HepG2 (cell line): ENCODE measurements at regions not wholly inside any gene's neighbourhood (a gene's known extent, or its start where the extent isn't known, plus 50 kb on each side); places are given as distances from the start of the nearest gene placed in this dataset.

Source experiments
- ATAC-seq: fragments of 200-7000 bp; cut with Tn5 transposase; 3 replicates; pipeline ENCODE4 v1.9.1; 2020; ENCODE audit warnings: mild to moderate bottlenecking, moderate library complexity
- BruUV-seq: library from RNA; stranded (reverse); fragments of 400-500 nt; replicated peaks from 2 replicates; lab custom pipeline; 2021; lab: Mats Ljungman, UMichigan
- CTCF ChIA-PET: fragments of 300-600 bp; formaldehyde crosslinking; extraction: SDS; loops from one replicate; lab custom pipeline; 2021; ENCODE audit warnings: low total read pairs, inconsistent platforms, low intra/inter-chr PET ratio; lab: Yijun Ruan, JAX
- POLR2A ChIA-PET: fragments of 350-600 bp; sonication (Branson Sonifier 250); formaldehyde crosslinking; loops from one replicate; lab custom pipeline; 2020; ENCODE audit warnings: antibody characterized with exemption, inconsistent platforms; lab: Yijun Ruan, JAX
- DNase-seq: peaks from one replicate; pipeline ENCODE4 v3.0.0-alpha.2; 2015; ENCODE audit warnings: low spot score
- FAIRE-seq: peaks from 3 replicates; lab custom pipeline; 2011; peaks lifted over from hg19 to GRCh38; lab: Jason Lieb, UNC
- H2AFZ ChIP-seq: one replicate; pipeline ENCODE4 v1.6.1; 2011; ENCODE audit warnings: low read length, inconsistent platforms
- H3K27ac ChIP-seq: fragments of 300-600 bp; 3 replicates; pipeline ENCODE4 v1.8.0; 2011; ENCODE audit warnings: mixed run types, mild to moderate bottlenecking, mixed read lengths, low read length, inconsistent platforms; ENCODE audit not compliant: insufficient read depth; ENCODE audit errors: extremely low read length
- H3K27me3 ChIP-seq, 2 experiments: fragments of 200-600 bp in 1 of 2; 2 replicates in 1 of 2; 3 replicates in 1 of 2; pipeline versions ENCODE4 v1.6.0 to v1.8.0; 2011; ENCODE audit warnings: low read length in 2 of 2, mild to moderate bottlenecking in 2 of 2, moderate library complexity in 2 of 2, inconsistent platforms in 1 of 2; ENCODE audit not compliant: insufficient read depth in 2 of 2, control insufficient read depth in 1 of 2
- H3K36me3 ChIP-seq, 2 experiments: fragments of 200-600 bp in 1 of 2; replicated peaks in 1 of 2; 2 replicates in 1 of 2; 3 replicates in 1 of 2; pipeline versions ENCODE4 v1.5.1 to v1.8.0; 2011; ENCODE audit warnings: low read length in 2 of 2, inconsistent platforms in 1 of 2; ENCODE audit not compliant: insufficient read depth in 2 of 2, control insufficient read depth in 1 of 2
- H3K4me1 ChIP-seq: 2 replicates; pipeline ENCODE4 v1.5.1; 2012; ENCODE audit warnings: low read length, inconsistent platforms; ENCODE audit not compliant: insufficient read depth
- H3K4me2 ChIP-seq: 2 replicates; pipeline ENCODE4 v1.6.0; 2011; ENCODE audit warnings: low read depth, low read length, inconsistent platforms
- H3K4me3 ChIP-seq, 3 experiments: fragments of 200-600 bp in 1 of 3; sonication (generic), shearing (Covaris generic) in 1 of 3; replicated peaks in 1 of 3; 2 replicates each; pipeline ENCODE4 v1.5.1; 2011 to 2016; ENCODE audit warnings: low read length in 3 of 3, inconsistent platforms in 2 of 3, low read depth in 2 of 3, mild to moderate bottlenecking in 2 of 3, control low read depth in 1 of 3, mixed read lengths in 1 of 3; ENCODE audit not compliant: insufficient read depth in 1 of 3
- H3K79me2 ChIP-seq: one replicate; pipeline ENCODE4 v1.6.1; 2011; ENCODE audit warnings: low read length, inconsistent platforms; ENCODE audit not compliant: insufficient read depth
- H3K9ac ChIP-seq: 2 replicates; pipeline ENCODE4 v1.6.0; 2011; ENCODE audit warnings: mild to moderate bottlenecking, low read depth, low read length, inconsistent platforms; ENCODE audit not compliant: insufficient read depth
- H3K9me3 ChIP-seq: 2 replicates; pipeline ENCODE4 v1.5.1; 2012; ENCODE audit warnings: mild to moderate bottlenecking, low read length
- H4K20me1 ChIP-seq: 2 replicates; pipeline ENCODE4 v1.6.0; 2011; ENCODE audit warnings: inconsistent platforms, mild to moderate bottlenecking, low read length, moderate library complexity; ENCODE audit not compliant: insufficient read depth
- AGO2 ChIP-seq: fragments of 200-400 bp; formaldehyde crosslinking; optimal IDR thresholded peaks from 2 replicates; pipeline ENCODE3; 2017; ENCODE audit warnings: mild to moderate bottlenecking, low read depth, low read length, moderate library complexity
- IKZF4 ChIP-seq: sonication (generic); formaldehyde crosslinking; IDR thresholded peaks from 2 replicates; pipeline ENCODE4 v1.5.1; 2020; ENCODE audit warnings: borderline replicate concordance, mild to moderate bottlenecking, low read depth, missing genetic modification reagents; ENCODE audit errors: not compliant biosample characterization
- ISX ChIP-seq: sonication (generic); formaldehyde crosslinking; conservative IDR thresholded peaks from 2 replicates; pipeline ENCODE4 v1.5.0; 2020; ENCODE audit warnings: missing genetic modification reagents
- NFKB2 ChIP-seq: sonication (generic); formaldehyde crosslinking; IDR thresholded peaks from 2 replicates; pipeline ENCODE4 v1.4.0; 2020; ENCODE audit warnings: missing genetic modification reagents, borderline replicate concordance
- PHF8 ChIP-seq: sonication (generic); formaldehyde crosslinking; IDR thresholded peaks from 2 replicates; pipeline ENCODE4 v1.5.0; 2020; ENCODE audit warnings: missing genetic modification reagents
- RFX5 ChIP-seq: IDR thresholded peaks from 2 replicates; pipeline ENCODE4 v1.6.1; 2011; ENCODE audit warnings: low read depth, low read length, improper control_type of control experiment
- SMARCE1 ChIP-seq: fragments of 450-650 bp; IDR thresholded peaks from 2 replicates; pipeline ENCODE4 v1.6.1; 2017; ENCODE audit warnings: borderline replicate concordance
- TGIF2 ChIP-seq: IDR thresholded peaks from 2 replicates; pipeline ENCODE4 v1.6.1; 2016; ENCODE audit warnings: control low read depth, missing compliant biosample characterization
- ZNF382 ChIP-seq: sonication (generic); formaldehyde crosslinking; IDR thresholded peaks from 2 replicates; pipeline ENCODE4 v1.5.0; 2020; ENCODE audit warnings: missing genetic modification reagents, mild to moderate bottlenecking, borderline replicate concordance
- WGBS: methylation state at CpG from one replicate; pipeline ENCODE4 v1.1.6; 2017; ENCODE audit warnings: low lambda C conversion rate; 5-methylcytosine and 5-hydroxymethylcytosine counted together
- in situ Hi-C: cut with HindIII; loops from 2 replicates; pipeline ENCODE4 v1.10.0; 2017; ENCODE audit warnings: low pct_unique_long_range_greater_than_20kb; ENCODE audit not compliant: extremely low pct_ligation_motif_present
- intact Hi-C: fragments of 100-400 bp; cut with micrococcal nuclease; formaldehyde crosslinking; loops from one replicate; pipeline ENCODE4 v1.10.0; 2022; ENCODE audit not compliant: unreplicated experiment
- TF ChIP-seq, protein P1 (sequence below): sonication (generic); formaldehyde crosslinking; IDR thresholded peaks from 2 replicates; pipeline ENCODE4 v1.5.0; 2020; ENCODE audit warnings: mild to moderate bottlenecking, missing genetic modification reagents
- TF ChIP-seq, protein P2 (sequence below): IDR thresholded peaks from 2 replicates; pipeline ENCODE4 v1.6.1; 2016
- TF ChIP-seq, protein P3 (sequence below): sonication (generic); formaldehyde crosslinking; conservative IDR thresholded peaks from 2 replicates; pipeline ENCODE4 v1.5.0; 2020; ENCODE audit warnings: missing genetic modification reagents
- TF ChIP-seq, protein P4 (sequence below): sonication (generic); formaldehyde crosslinking; IDR thresholded peaks from 2 replicates; pipeline ENCODE4 v1.8.1; 2022; ENCODE audit warnings: mild to moderate bottlenecking, missing genetic modification reagents

DNA sequence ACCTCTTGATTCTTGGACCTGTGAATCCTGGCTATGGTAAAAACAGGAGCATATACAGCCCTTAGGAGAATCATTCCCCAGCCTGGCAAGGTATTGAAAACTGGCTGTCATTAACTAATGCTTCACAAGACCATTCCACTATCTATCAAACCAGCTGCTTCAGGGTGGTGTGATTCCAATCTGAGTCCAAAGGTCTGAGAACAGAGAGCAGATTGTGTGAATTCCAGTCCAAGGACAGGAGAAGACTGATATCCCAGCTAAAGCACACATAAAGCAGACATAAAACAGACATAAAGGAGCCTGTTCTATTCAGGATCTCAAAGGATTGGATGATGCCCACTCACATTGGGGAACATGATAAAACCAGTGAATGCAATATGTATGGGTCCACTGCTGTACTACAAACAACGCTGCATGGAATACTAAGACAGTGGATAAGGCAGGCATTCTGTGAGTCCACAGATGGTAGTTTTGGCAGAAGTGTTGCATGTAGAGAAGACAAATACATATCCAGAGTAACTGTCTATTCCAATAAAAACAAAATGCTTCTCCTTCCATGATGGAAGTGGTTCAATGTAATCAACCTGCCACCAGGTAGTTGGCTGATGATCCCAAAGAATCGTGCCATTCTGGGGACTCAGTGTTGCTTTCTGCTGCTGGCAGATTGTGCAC, 363.9 kb downstream of the KCNJ3 start:
- Histone ChIP-seq H3K9me3 (peaks cover 38% of the 10 kb centered on the region), H3K27ac (no peak overlapping the region), H3K79me2 (no peaks in the 10 kb centered on the region), H4K20me1 (no peaks in the 10 kb centered on the region), H2AFZ (no peak overlapping the region), H3K4me1 (no peaks in the 10 kb centered on the region), H3K4me3 (no peak overlapping the region), H3K27me3 (no peaks in the 10 kb centered on the region), H3K4me2 (no peak overlapping the region), H3K36me3 (no peaks in the 10 kb centered on the region), H3K9ac (no peak overlapping the region)
- no peak for TF ChIP-seq PHF8 (CRISPR knock-in tag)
- TF ChIP-seq, protein P1, sequence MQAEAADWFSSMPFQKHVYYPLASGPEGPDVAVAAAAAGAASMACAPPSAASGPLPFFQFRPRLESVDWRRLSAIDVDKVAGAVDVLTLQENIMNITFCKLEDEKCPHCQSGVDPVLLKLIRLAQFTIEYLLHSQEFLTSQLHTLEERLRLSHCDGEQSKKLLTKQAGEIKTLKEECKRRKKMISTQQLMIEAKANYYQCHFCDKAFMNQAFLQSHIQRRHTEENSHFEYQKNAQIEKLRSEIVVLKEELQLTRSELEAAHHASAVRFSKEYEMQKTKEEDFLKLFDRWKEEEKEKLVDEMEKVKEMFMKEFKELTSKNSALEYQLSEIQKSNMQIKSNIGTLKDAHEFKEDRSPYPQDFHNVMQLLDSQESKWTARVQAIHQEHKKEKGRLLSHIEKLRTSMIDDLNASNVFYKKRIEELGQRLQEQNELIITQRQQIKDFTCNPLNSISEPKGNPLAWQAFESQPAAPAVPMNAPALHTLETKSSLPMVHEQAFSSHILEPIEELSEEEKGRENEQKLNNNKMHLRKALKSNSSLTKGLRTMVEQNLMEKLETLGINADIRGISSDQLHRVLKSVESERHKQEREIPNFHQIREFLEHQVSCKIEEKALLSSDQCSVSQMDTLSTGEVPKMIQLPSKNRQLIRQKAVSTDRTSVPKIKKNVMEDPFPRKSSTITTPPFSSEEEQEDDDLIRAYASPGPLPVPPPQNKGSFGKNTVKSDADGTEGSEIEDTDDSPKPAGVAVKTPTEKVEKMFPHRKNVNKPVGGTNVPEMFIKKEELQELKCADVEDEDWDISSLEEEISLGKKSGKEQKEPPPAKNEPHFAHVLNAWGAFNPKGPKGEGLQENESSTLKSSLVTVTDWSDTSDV = no peak
- TF ChIP-seq, protein P2, sequence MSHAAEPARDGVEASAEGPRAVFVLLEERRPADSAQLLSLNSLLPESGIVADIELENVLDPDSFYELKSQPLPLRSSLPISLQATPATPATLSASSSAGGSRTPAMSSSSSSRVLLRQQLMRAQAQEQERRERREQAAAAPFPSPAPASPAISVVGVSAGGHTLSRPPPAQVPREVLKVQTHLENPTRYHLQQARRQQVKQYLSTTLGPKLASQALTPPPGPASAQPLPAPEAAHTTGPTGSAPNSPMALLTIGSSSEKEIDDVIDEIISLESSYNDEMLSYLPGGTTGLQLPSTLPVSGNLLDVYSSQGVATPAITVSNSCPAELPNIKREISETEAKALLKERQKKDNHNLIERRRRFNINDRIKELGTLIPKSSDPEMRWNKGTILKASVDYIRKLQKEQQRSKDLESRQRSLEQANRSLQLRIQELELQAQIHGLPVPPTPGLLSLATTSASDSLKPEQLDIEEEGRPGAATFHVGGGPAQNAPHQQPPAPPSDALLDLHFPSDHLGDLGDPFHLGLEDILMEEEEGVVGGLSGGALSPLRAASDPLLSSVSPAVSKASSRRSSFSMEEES (CRISPR knock-in tag) = no peak
- TF ChIP-seq, protein P3, sequence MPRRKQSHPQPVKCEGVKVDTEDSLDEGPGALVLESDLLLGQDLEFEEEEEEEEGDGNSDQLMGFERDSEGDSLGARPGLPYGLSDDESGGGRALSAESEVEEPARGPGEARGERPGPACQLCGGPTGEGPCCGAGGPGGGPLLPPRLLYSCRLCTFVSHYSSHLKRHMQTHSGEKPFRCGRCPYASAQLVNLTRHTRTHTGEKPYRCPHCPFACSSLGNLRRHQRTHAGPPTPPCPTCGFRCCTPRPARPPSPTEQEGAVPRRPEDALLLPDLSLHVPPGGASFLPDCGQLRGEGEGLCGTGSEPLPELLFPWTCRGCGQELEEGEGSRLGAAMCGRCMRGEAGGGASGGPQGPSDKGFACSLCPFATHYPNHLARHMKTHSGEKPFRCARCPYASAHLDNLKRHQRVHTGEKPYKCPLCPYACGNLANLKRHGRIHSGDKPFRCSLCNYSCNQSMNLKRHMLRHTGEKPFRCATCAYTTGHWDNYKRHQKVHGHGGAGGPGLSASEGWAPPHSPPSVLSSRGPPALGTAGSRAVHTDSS = no peak
- TF ChIP-seq AGO2 = no peak
- TF ChIP-seq NFKB2 (CRISPR knock-in tag) = no peak
- TF ChIP-seq RFX5 = no peak
- TF ChIP-seq, protein P4, sequence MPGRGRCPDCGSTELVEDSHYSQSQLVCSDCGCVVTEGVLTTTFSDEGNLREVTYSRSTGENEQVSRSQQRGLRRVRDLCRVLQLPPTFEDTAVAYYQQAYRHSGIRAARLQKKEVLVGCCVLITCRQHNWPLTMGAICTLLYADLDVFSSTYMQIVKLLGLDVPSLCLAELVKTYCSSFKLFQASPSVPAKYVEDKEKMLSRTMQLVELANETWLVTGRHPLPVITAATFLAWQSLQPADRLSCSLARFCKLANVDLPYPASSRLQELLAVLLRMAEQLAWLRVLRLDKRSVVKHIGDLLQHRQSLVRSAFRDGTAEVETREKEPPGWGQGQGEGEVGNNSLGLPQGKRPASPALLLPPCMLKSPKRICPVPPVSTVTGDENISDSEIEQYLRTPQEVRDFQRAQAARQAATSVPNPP = no peak
- no peak for TF ChIP-seq TGIF2
- TF ChIP-seq ISX (CRISPR knock-in tag) = no peak
- no peak for TF ChIP-seq IKZF4
- no peak for TF ChIP-seq SMARCE1
- TF ChIP-seq ZNF382 (CRISPR knock-in tag) = no peak
- in situ Hi-C loops (no loop called here), intact Hi-C loops (no loop called here)
- CTCF ChIA-PET = no interaction called here
- peak; percentile 10 for DNase-seq
- 3% methylated on average over 2 of the region's 2 CpGs for WGBS
- no peak for FAIRE-seq
- POLR2A ChIA-PET = no interaction called here
- ATAC-seq = no peak
- BruUV-seq = no TSS peak
